GM12865 (cell line): ENCODE measurements at regions not wholly inside any gene's neighbourhood (a gene's known extent, or its start where the extent isn't known, plus 50 kb on each side); places are given as distances from the start of the nearest gene placed in this dataset.
A peak's percentile ranks its signal among the peaks of the same experiment; 100 is the strongest.
"Not testable (repeated sequence)": the region's sequence is repeated elsewhere in the genome, so short reads cannot be mapped to it uniquely, and the experiment has no call there.

Experiments used
- DNase-seq: peaks from one replicate; pipeline ENCODE4 v3.0.0; 2010; ENCODE audit warnings: low read depth
- H3K4me3 ChIP-seq: 2 replicates; pipeline ENCODE4 v1.5.1; 2011; ENCODE audit warnings: mild to moderate bottlenecking, low read depth, low read length, control low read depth
- TF ChIP-seq, protein P1 (sequence below): IDR thresholded peaks from 2 replicates; pipeline ENCODE4 v1.5.1; 2011; ENCODE audit warnings: low read length, control low read depth, low read depth, inconsistent platforms; ENCODE audit not compliant: insufficient read depth; ENCODE audit errors: missing control alignments

DNA sequence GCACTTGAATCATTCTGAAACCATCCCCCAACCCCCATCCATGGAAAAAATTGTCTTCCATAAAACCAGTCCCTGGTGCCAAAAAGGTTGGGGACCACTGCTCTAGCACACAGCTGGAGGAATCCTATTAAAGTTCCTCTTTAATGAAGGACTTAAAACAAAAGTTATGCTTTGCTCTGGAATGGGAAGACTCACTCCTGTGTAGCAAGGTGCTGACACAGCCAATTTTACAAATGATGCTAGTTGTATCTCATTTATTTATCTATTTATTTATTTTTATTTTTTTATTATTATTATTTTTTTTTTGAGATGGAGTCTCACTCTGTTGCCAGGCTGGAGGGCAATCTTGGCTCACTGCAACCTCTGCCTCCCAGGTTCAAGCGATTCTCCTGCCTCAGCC, 58.9 kb upstream of the NDUFV2 start:
- H3K4me3 ChIP-seq, result no peak overlapping the region
- TF ChIP-seq, protein P1, sequence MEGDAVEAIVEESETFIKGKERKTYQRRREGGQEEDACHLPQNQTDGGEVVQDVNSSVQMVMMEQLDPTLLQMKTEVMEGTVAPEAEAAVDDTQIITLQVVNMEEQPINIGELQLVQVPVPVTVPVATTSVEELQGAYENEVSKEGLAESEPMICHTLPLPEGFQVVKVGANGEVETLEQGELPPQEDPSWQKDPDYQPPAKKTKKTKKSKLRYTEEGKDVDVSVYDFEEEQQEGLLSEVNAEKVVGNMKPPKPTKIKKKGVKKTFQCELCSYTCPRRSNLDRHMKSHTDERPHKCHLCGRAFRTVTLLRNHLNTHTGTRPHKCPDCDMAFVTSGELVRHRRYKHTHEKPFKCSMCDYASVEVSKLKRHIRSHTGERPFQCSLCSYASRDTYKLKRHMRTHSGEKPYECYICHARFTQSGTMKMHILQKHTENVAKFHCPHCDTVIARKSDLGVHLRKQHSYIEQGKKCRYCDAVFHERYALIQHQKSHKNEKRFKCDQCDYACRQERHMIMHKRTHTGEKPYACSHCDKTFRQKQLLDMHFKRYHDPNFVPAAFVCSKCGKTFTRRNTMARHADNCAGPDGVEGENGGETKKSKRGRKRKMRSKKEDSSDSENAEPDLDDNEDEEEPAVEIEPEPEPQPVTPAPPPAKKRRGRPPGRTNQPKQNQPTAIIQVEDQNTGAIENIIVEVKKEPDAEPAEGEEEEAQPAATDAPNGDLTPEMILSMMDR, result no peak
- no peak for DNase-seq

- TF ChIP-seq, protein P1, result no peak
- DNase-seq, result no peak
- no peak overlapping the region for H3K4me3 ChIP-seq
Measured at GRCh38 chr18:9047715-9048114, 54.8 kb upstream of the NDUFV2 start.

GRCh38 chr18:9048236-9048635, 54.3 kb upstream of the NDUFV2 start:
- TF ChIP-seq, protein P1, result no peak
- no peak for DNase-seq
- no peak overlapping the region for H3K4me3 ChIP-seq

DNA sequence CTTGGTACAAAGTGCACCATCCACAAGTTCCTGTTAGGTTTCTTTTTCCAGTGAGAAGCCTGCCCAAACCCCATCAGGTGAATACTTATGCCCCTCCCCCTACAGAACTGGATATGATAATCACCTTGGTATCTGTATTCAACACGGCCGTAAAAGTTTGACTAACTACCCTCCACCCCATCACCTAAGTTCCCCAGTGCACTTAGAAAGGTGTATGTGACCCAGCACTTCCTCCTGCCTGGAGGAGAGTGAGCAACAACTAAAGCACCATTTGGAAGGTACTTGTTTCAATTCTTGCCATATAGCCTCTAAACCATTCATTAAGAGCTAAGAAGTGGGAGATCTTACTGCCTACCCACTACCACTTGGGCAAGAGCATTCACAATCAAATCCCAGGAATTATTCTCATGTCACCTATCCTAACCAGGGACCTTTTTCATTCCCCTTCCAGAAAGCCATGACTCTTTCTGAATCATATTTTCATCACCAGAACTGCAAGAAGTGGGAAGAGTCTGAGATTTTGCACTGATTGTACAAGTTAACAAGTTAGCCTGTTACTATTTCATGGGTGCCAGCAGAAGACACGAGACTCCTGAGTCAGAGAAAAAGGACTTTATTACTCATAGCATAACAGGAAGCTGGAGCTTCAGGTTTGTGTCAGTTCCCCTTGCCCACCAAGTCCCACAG, 53.5 kb upstream of the NDUFV2 start:
- no peak overlapping the region for H3K4me3 ChIP-seq
- TF ChIP-seq, protein P1, result no peak
- DNase-seq, result peak; percentile 35

- TF ChIP-seq, protein P1, result no peak
- no peak for DNase-seq
- H3K4me3 ChIP-seq, result no peak overlapping the region
Measured at GRCh38 chr18:9049495-9049809, 53.0 kb upstream of the NDUFV2 start.

DNA sequence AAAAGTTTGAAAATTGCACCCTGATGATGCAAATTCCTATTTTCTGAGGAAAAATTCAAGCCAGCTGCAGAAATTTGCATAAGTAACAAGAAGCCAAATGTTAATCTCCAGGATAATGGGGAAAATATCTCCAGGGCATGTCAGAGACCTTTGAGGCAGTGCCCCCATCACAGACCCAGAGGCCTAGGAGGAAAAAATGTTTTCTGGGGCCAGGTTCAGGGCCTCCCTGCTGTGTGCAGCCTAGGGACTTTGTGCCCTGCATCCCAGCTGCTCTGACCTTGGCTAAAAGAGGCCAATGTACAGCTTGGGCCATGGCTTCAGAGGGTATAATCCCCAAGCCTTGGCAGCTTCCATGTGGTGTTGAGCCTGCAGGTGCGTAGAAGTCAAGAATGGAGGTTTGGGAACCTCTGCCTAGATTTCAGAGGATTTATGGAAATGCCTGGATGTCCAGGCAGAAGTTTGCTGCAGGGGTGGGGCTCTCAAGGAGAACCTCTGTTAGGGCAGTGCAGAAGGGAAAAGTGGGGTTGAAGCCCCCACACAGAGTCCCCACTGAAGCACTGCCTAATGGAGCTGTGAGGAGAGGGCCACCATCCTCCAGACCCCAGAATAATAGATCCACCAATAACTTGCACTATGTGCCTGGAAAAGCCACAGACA, 51.7 kb upstream of the NDUFV2 start:
- not testable (repeated sequence) for H3K4me3 ChIP-seq, DNase-seq
